NT2/D1 (cell line): ENCODE measurements at regions not wholly inside any gene's neighbourhood (a gene's known extent, or its start where the extent isn't known, plus 50 kb on each side); places are given as distances from the start of the nearest gene placed in this dataset.

ENCODE experiments used
- SUZ12 ChIP-seq: IDR thresholded peaks from 2 replicates; pipeline ENCODE4 v1.6.1; 2011; ENCODE audit not compliant: insufficient read length, insufficient read depth; ENCODE audit errors: extremely low read depth
- YY1 ChIP-seq: IDR thresholded peaks from 2 replicates; pipeline ENCODE4 v1.6.1; 2011; ENCODE audit not compliant: insufficient read length, insufficient read depth
- ZNF274 ChIP-seq: IDR thresholded peaks from 2 replicates; pipeline ENCODE4 v1.6.1; 2011; ENCODE audit warnings: mild to moderate bottlenecking, low read depth, low read length

DNA sequence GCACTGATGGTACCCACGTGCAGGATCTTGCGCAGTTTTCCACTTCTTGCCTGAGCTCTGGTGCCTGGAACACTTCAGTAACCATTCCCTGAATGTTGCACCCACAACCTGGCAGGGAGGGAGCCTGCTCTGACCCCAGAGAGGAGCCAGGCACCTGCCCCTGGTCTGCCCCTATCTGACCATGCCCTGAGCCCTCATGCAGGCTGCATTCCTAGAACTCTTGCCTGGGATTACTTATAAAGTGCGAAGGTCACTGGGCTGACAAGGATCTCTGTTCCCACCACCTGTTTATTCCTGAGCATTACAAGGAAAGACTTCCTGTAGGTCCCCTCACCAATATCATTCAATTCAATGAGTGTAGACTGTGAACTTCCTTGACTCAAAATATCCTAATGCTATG is 191.9 kb upstream of the FMN2 start:
- TF ChIP-seq YY1 (no peak), SUZ12 (no peak), ZNF274 (no peak)
